HL-60 (cell line): ENCODE measurements at regions not wholly inside any gene's neighbourhood (a gene's known extent, or its start where the extent isn't known, plus 50 kb on each side); places are given as distances from the start of the nearest gene placed in this dataset.

Source experiments
- DNase-seq, 2 experiments: peaks; one replicate each; pipeline ENCODE4 v3.0.0-alpha.2; 2010 to 2020; ENCODE audit warnings: low read depth in 1 of 2, low spot score in 1 of 2
- H3K27ac ChIP-seq: fragments of 250-450 bp; sonication (Bioruptor Pico); replicated peaks from 2 replicates; pipeline ENCODE4 v1.5.1; 2020; ENCODE audit warnings: mild to moderate bottlenecking, moderate library complexity
- H3K27me3 ChIP-seq: fragments of 250-450 bp; sonication (Bioruptor Pico); 2 replicates; pipeline ENCODE4 v1.5.1; 2021; ENCODE audit warnings: mild to moderate bottlenecking, moderate library complexity; ENCODE audit not compliant: insufficient read depth, poor library complexity, severe bottlenecking
- H3K4me3 ChIP-seq: replicated peaks from 2 replicates; pipeline ENCODE4 v1.5.1; 2011; ENCODE audit warnings: mild to moderate bottlenecking, control low read depth, low read length; ENCODE audit not compliant: insufficient read depth
- GABPA ChIP-seq: IDR thresholded peaks from 2 replicates; pipeline ENCODE4 v1.6.1; 2012; ENCODE audit warnings: low read depth
- POLR2AphosphoS5 ChIP-seq: IDR thresholded peaks from 2 replicates; pipeline ENCODE4 v1.6.1; 2012; ENCODE audit warnings: low read depth
- SPI1 ChIP-seq: IDR thresholded peaks from 2 replicates; pipeline ENCODE4 v1.6.1; 2012; ENCODE audit warnings: low read depth, mild to moderate bottlenecking, borderline replicate concordance
- TF ChIP-seq, protein P1 (sequence below): IDR thresholded peaks from 2 replicates; pipeline ENCODE4 v1.6.1; 2012; ENCODE audit warnings: low read depth; ENCODE audit not compliant: insufficient replicate concordance
- TF ChIP-seq, protein P2 (sequence below): IDR thresholded peaks from one replicate; pipeline ENCODE4 v1.5.1; 2011; ENCODE audit warnings: low read length, control low read depth, inconsistent platforms; ENCODE audit not compliant: insufficient read depth

DNA sequence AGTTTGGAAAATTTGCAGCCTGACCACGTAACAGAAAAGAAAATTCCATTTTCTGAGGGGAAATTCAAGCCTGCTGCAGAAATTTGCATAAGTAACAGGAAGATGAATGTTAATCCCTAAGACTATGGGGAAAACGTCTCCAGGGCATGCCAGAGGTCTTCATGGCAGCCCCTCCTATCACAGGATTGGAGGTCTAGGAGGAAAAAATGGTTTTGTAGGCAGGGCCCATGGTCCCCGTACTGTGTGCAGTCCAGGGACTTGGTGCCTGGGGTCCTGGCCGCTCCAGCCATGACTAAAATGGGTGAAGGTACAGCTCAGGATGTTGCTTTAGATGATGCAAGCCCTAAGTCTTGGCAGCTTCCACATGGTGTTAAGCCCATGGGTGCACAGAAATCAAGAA is 437.3 kb upstream of the SEMA3A start:
- Histone ChIP-seq H3K4me3 (no peak overlapping the region), H3K27ac (no peak overlapping the region), H3K27me3 (no peaks in the 10 kb centered on the region)
- TF ChIP-seq, protein P1, sequence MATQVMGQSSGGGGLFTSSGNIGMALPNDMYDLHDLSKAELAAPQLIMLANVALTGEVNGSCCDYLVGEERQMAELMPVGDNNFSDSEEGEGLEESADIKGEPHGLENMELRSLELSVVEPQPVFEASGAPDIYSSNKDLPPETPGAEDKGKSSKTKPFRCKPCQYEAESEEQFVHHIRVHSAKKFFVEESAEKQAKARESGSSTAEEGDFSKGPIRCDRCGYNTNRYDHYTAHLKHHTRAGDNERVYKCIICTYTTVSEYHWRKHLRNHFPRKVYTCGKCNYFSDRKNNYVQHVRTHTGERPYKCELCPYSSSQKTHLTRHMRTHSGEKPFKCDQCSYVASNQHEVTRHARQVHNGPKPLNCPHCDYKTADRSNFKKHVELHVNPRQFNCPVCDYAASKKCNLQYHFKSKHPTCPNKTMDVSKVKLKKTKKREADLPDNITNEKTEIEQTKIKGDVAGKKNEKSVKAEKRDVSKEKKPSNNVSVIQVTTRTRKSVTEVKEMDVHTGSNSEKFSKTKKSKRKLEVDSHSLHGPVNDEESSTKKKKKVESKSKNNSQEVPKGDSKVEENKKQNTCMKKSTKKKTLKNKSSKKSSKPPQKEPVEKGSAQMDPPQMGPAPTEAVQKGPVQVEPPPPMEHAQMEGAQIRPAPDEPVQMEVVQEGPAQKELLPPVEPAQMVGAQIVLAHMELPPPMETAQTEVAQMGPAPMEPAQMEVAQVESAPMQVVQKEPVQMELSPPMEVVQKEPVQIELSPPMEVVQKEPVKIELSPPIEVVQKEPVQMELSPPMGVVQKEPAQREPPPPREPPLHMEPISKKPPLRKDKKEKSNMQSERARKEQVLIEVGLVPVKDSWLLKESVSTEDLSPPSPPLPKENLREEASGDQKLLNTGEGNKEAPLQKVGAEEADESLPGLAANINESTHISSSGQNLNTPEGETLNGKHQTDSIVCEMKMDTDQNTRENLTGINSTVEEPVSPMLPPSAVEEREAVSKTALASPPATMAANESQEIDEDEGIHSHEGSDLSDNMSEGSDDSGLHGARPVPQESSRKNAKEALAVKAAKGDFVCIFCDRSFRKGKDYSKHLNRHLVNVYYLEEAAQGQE, result no peak
- TF ChIP-seq GABPA (no peak), SPI1 (no peak)
- no peak for DNase-seq

DNA sequence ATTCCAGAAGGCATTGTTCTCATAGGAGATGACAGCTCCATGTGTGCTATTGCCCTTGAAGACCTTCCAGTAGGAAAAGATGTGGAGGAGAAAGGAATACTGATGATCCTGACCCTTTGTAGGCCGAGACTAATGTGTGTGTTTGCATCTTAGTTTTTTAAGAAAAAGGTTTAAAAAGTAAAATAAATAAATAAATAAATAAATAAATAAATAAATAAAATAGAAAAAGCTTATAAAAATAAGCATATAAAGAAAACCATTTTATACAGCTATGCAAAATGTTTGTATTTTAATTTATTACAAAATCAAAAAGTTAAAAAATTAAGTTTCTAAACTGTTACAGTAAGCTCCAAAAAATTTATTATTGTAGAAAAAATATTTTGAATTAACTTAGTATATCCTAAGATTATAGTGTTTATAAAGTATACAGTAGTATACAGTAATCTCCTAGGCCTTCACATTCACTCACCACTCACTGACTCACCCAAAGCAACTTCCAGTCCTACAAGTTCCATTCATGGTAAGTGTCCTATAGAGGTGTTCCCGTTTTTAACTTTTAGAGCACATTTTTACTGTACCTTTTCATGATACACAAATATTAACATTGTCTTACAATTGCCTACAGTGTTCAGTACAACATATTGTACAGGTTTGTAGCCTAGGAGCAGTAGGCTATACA is 435.2 kb upstream of the SEMA3A start:
- Histone ChIP-seq H3K27ac (no peak overlapping the region), H3K4me3 (no peak overlapping the region), H3K27me3 (no peaks in the 10 kb centered on the region)
- TF ChIP-seq GABPA (no peak), POLR2AphosphoS5 (no peak), SPI1 (no peak)
- TF ChIP-seq, protein P2, sequence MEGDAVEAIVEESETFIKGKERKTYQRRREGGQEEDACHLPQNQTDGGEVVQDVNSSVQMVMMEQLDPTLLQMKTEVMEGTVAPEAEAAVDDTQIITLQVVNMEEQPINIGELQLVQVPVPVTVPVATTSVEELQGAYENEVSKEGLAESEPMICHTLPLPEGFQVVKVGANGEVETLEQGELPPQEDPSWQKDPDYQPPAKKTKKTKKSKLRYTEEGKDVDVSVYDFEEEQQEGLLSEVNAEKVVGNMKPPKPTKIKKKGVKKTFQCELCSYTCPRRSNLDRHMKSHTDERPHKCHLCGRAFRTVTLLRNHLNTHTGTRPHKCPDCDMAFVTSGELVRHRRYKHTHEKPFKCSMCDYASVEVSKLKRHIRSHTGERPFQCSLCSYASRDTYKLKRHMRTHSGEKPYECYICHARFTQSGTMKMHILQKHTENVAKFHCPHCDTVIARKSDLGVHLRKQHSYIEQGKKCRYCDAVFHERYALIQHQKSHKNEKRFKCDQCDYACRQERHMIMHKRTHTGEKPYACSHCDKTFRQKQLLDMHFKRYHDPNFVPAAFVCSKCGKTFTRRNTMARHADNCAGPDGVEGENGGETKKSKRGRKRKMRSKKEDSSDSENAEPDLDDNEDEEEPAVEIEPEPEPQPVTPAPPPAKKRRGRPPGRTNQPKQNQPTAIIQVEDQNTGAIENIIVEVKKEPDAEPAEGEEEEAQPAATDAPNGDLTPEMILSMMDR, result no peak
- TF ChIP-seq, protein P1, result no peak
- no peak for DNase-seq

DNA sequence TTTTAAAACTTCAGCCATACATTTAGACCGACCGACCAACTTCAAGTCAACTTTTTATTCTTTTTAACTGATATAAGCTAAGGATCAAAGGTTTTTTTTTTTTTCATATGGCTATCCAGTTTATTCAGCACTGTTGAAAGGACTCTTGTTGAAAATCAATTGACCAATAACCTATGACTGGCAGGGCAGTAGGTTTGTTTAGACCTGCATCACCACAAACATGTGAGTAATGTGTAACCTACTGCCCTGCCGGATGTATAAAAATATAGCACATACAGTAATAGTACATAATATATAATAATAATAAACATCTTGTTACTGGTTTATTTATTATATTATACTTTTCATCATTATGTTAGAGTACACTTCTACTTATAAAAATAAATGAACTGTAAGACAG is 434.6 kb upstream of the SEMA3A start:
- Histone ChIP-seq H3K27me3 (no peaks in the 10 kb centered on the region), H3K27ac (no peak overlapping the region), H3K4me3 (no peak overlapping the region)
- no peak for DNase-seq
- no peak for TF ChIP-seq POLR2AphosphoS5
- TF ChIP-seq GABPA, result no peak
- TF ChIP-seq, protein P1, result no peak
- TF ChIP-seq, protein P2, result no peak
- TF ChIP-seq SPI1, result no peak
